Right lobe of liver (tissue), 6 donors: ENCODE measurements at regions not wholly inside any gene's neighbourhood (a gene's known extent, or its start where the extent isn't known, plus 50 kb on each side); places are given as distances from the start of the nearest gene placed in this dataset.

Experiments
- ATAC-seq, 4 donors: fragments of 200-7000 bp; cut with Tn5 transposase; one replicate each; pipeline ENCODE4 v1.9.1; 2020; ENCODE audit warnings: mild to moderate bottlenecking in 4 of 4, moderate library complexity in 4 of 4
- DNase-seq, 3 donors: peaks; one replicate each; pipeline ENCODE4 v3.0.0-alpha.2; 2020
- H3K27ac ChIP-seq, 3 donors: fragments of 200-600 bp; one replicate each; pipeline ENCODE4 v1.8.0; 2022
- H3K27me3 ChIP-seq, 2 donors: fragments of 200-600 bp; one replicate each; pipeline ENCODE4 v1.8.0; 2022
- H3K36me3 ChIP-seq, 4 donors: fragments of 200-600 bp; sonication (generic) in 1 of 4; one replicate each; pipeline versions ENCODE4 v1.5.1 to v1.8.0; 2017 to 2022; ENCODE audit warnings: control low read depth in 1 of 4
- H3K4me1 ChIP-seq, 4 donors: fragments of 200-600 bp; sonication (generic) in 1 of 4; one replicate each; pipeline versions ENCODE4 v1.5.1 to v1.8.0; 2017 to 2022; ENCODE audit warnings: control low read depth in 1 of 4
- H3K4me3 ChIP-seq, 3 donors: fragments of 200-600 bp; one replicate each; pipeline ENCODE4 v1.8.0; 2022
- H3K9me3 ChIP-seq, 4 donors: fragments of 200-600 bp; sonication (generic) in 1 of 4; one replicate each; pipeline versions ENCODE4 v1.5.1 to v1.8.0; 2017 to 2022; ENCODE audit warnings: control low read depth in 1 of 4
- CTCF ChIP-seq, 4 donors: fragments of 200-600 bp in 3 of 4; fragments of 450-650 bp in 1 of 4; IDR thresholded peaks; one replicate each; pipeline versions ENCODE4 v1.5.1 to v1.8.0; 2016 to 2022; ENCODE audit warnings: antibody characterized with exemption in 4 of 4, mild to moderate bottlenecking in 2 of 4
- POLR2A ChIP-seq: fragments of 450-650 bp; IDR thresholded peaks from one replicate; pipeline ENCODE4 v1.6.1; 2017; ENCODE audit warnings: antibody characterized with exemption, mild to moderate bottlenecking
- WGBS: methylation state at CpG from one replicate; pipeline ENCODE4 v1.1.6; 2018; ENCODE audit warnings: low coverage, low lambda C conversion rate; ENCODE audit not compliant: insufficient coverage; ENCODE audit errors: missing lambda C conversion rate; 5-methylcytosine and 5-hydroxymethylcytosine counted together
- intact Hi-C, 2 donors: fragments of 100-400 bp; cut with DNase I; formaldehyde crosslinking; loops; one replicate each; pipeline versions ENCODE4 v1.11.2 to v1.14.1; 2022
- donor health status: DM: no; HTN: yes; CAD: no.
- donor health status: DM: no; HTN: no; CAD: no.
- donor health status: DM: no; HTN: no; CAD: no.
- donor health status: DM: no; HTN: yes; CAD: no.
- donor health status: DM: no; HTN: yes; CAD: no.

- H3K4me1 ChIP-seq = no peaks in the 10 kb centered on the region
- WGBS = 91% methylated on average over 2 of the region's 2 CpGs
- no peak overlapping the region for H3K4me3 ChIP-seq
- H3K36me3 ChIP-seq = no peaks in the 10 kb centered on the region
- no peaks in the 10 kb centered on the region for H3K27me3 ChIP-seq
- ATAC-seq = no peak
- no peak overlapping the region for H3K27ac ChIP-seq
- TF ChIP-seq CTCF (IDR thresholded peaks at IDR 0.05) = no peak
- TF ChIP-seq POLR2A = no peak
- no peaks in the 10 kb centered on the region for H3K9me3 ChIP-seq
- intact Hi-C loops = no loop called here
- DNase-seq = no peak
Measured at GRCh38 chr4:107546638-107547037, 173.4 kb downstream of the PAPSS1 start.

- H3K9me3 ChIP-seq = no peaks in the 10 kb centered on the region
- H3K27me3 ChIP-seq = no peaks in the 10 kb centered on the region
- no peak for TF ChIP-seq CTCF (IDR thresholded peaks at IDR 0.05)
- TF ChIP-seq POLR2A = no peak
- no peaks in the 10 kb centered on the region for H3K36me3 ChIP-seq
- H3K4me1 ChIP-seq = no peaks in the 10 kb centered on the region
- DNase-seq = no peak
- 65% methylated on average over 2 of the region's 2 CpGs for WGBS
- H3K27ac ChIP-seq = no peak overlapping the region
- no peak overlapping the region for H3K4me3 ChIP-seq
- ATAC-seq = peak in 1 of 4 donors; percentile 62
- intact Hi-C loops = no loop called here
Measured at GRCh38 chr4:107541511-107541910, 178.5 kb downstream of the PAPSS1 start.

- no peak for ATAC-seq
- intact Hi-C loops = no loop called here
- TF ChIP-seq CTCF (IDR thresholded peaks at IDR 0.05) = no peak
- TF ChIP-seq POLR2A = no peak
Measured at GRCh38 chr4:107531927-107532326, 188.1 kb downstream of the PAPSS1 start.

GRCh38 chr4:107520368-107520767, 199.7 kb downstream of the PAPSS1 start:
- intact Hi-C loops = no loop called here
- ATAC-seq = no peak
- WGBS = 70% methylated on average over 7 of the region's 7 CpGs
- Histone ChIP-seq H3K4me3 (no peak overlapping the region), H3K27me3 (no peaks in the 10 kb centered on the region), H3K36me3 (no peaks in the 10 kb centered on the region), H3K4me1 (no peaks in the 10 kb centered on the region), H3K27ac (no peak overlapping the region), H3K9me3 (no peaks in the 10 kb centered on the region)
- TF ChIP-seq POLR2A = no peak
- no peak for TF ChIP-seq CTCF (IDR thresholded peaks at IDR 0.05)
- DNase-seq = no peak

More at GRCh38 chr4:107531927-107532326, 188.1 kb downstream of the PAPSS1 start:
- H3K4me3 ChIP-seq = no peak overlapping the region
- H3K27ac ChIP-seq = no peak overlapping the region
- no peaks in the 10 kb centered on the region for H3K4me1 ChIP-seq
- 20% methylated on average over 1 of the region's 1 CpG for WGBS
- no peak for DNase-seq
- H3K9me3 ChIP-seq = no peaks in the 10 kb centered on the region
- no peaks in the 10 kb centered on the region for H3K36me3 ChIP-seq
- H3K27me3 ChIP-seq = no peaks in the 10 kb centered on the region

DNA sequence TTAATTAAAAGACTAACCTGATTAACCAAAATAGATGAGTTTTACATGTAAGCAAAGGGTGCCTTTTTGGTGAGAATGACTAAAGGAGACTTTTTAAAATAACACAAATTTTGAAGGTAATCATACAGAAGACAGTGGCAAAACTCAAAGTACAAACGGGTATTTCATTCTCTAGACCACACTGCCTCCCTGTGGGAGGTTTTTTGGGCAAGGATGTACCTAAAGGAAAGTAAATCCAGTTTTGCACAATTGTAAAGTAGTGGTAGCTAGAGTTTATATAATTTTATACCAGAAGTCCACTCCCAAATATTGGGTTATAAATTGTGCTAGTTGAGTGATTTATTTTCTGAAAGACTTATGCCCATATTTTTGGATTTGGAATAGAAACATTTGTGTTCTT, 201.0 kb downstream of the PAPSS1 start:
- H3K27me3 ChIP-seq = no peaks in the 10 kb centered on the region
- H3K9me3 ChIP-seq = no peaks in the 10 kb centered on the region
- H3K4me3 ChIP-seq = no peak overlapping the region
- 23% methylated on average over 1 of the region's 1 CpG for WGBS
- no peaks in the 10 kb centered on the region for H3K4me1 ChIP-seq
- DNase-seq (no peak), ATAC-seq (peak in 1 of 4 donors; percentile 30)
- TF ChIP-seq POLR2A (no peak), CTCF (IDR thresholded peaks at IDR 0.05) (peak in 3 of 4 donors; percentile 14 to 28 (median 24))
- no peak overlapping the region for H3K27ac ChIP-seq
- intact Hi-C loops = no loop called here
- H3K36me3 ChIP-seq = no peaks in the 10 kb centered on the region
